PC-3 (cell line): ENCODE measurements at regions not wholly inside any gene's neighbourhood (a gene's known extent, or its start where the extent isn't known, plus 50 kb on each side); places are given as distances from the start of the nearest gene placed in this dataset.

Experiments
- ATAC-seq: fragments of 200-7000 bp; cut with Tn5 transposase; 2 replicates; pipeline ENCODE4 v1.9.1; 2020; ENCODE audit warnings: mild to moderate bottlenecking, moderate library complexity
- BruUV-seq: library from RNA; stranded (reverse); fragments of 400-500 nt; replicated peaks from 2 replicates; lab custom pipeline; 2021; lab: Mats Ljungman, UMichigan
- CTCF ChIA-PET: fragments of 300-600 bp; sonication (Branson Sonifier 250); formaldehyde crosslinking; loops from one replicate; lab custom pipeline; 2022; ENCODE audit warnings: antibody characterized with exemption; lab: Charles Lee
- POLR2A ChIA-PET: fragments of 300-600 bp; sonication (Branson Sonifier 250); formaldehyde crosslinking; loops from one replicate; lab custom pipeline; 2022; ENCODE audit warnings: antibody characterized with exemption; ENCODE audit not compliant: unreplicated experiment; lab: Charles Lee
- DNase-seq: peaks from one replicate; pipeline ENCODE4 v3.0.0-alpha.2; 2015
- H2AFZ ChIP-seq: fragments of 300-600 bp; sonication (generic); 2 replicates; pipeline ENCODE4 v1.6.0; 2016; ENCODE audit warnings: antibody characterized with exemption, low read length
- H3F3A ChIP-seq: fragments of 300-600 bp; sonication (generic); one replicate; pipeline ENCODE4 v1.6.0; 2017; ENCODE audit warnings: antibody characterized with exemption, low read length, control low read depth, mild to moderate bottlenecking; ENCODE audit not compliant: unreplicated experiment
- H3K27ac ChIP-seq: fragments of 300-600 bp; sonication (generic); 2 replicates; pipeline ENCODE4 v1.5.1; 2016; ENCODE audit warnings: mild to moderate bottlenecking, low read length
- H3K27me3 ChIP-seq: fragments of 300-600 bp; sonication (generic); 2 replicates; pipeline ENCODE4 v1.6.1; 2016; ENCODE audit warnings: low read length, mixed read lengths
- H3K36me3 ChIP-seq: fragments of 300-600 bp; sonication (generic); 2 replicates; pipeline ENCODE4 v1.6.1; 2016; ENCODE audit warnings: low read depth, mixed run types, low read length, mixed read lengths
- H3K4me1 ChIP-seq: fragments of 300-600 bp; sonication (generic); 2 replicates; pipeline ENCODE4 v1.5.1; 2016; ENCODE audit warnings: low read length; ENCODE audit not compliant: insufficient read depth
- H3K4me2 ChIP-seq: fragments of 300-600 bp; sonication (generic); 2 replicates; pipeline ENCODE4 v1.6.0; 2016; ENCODE audit warnings: low read length
- H3K4me3 ChIP-seq: fragments of 300-600 bp; sonication (generic); 2 replicates; pipeline ENCODE4 v1.5.1; 2016; ENCODE audit warnings: mild to moderate bottlenecking, low read length, mixed read lengths
- H3K79me2 ChIP-seq: fragments of 300-600 bp; sonication (generic); 2 replicates; pipeline ENCODE4 v1.6.1; 2017; ENCODE audit warnings: low read length, mixed read lengths
- H3K9ac ChIP-seq: fragments of 300-600 bp; sonication (generic); 2 replicates; pipeline ENCODE4 v1.6.0; 2016; ENCODE audit warnings: mild to moderate bottlenecking, low read length
- H3K9me2 ChIP-seq: fragments of 300-600 bp; sonication (generic); replicated peaks from 2 replicates; pipeline ENCODE4 v1.6.1; 2016; ENCODE audit warnings: mixed run types, low read length, mixed read lengths
- H3K9me3 ChIP-seq: fragments of 300-600 bp; sonication (generic); 2 replicates; pipeline ENCODE4 v1.6.1; 2016; ENCODE audit warnings: low read length, mixed read lengths
- H4K20me1 ChIP-seq: fragments of 300-600 bp; sonication (generic); 2 replicates; pipeline ENCODE4 v1.6.1; 2016; ENCODE audit warnings: low read length, mixed read lengths
- CTCF ChIP-seq: fragments of 300-600 bp; sonication (generic); conservative IDR thresholded peaks from 2 replicates; pipeline ENCODE4 v1.5.1; 2017; ENCODE audit warnings: antibody characterized with exemption, low read depth, mild to moderate bottlenecking, low read length
- EZH2 ChIP-seq: fragments of 300-600 bp; sonication (generic); IDR thresholded peaks from one replicate; pipeline ENCODE4 v1.6.1; 2017; ENCODE audit warnings: antibody characterized with exemption, mild to moderate bottlenecking, low read length; ENCODE audit not compliant: unreplicated experiment
- EZH2phosphoT487 ChIP-seq: fragments of 300-600 bp; sonication (generic); IDR thresholded peaks from 2 replicates; pipeline ENCODE4 v1.6.1; 2018; ENCODE audit warnings: mild to moderate bottlenecking, antibody characterized with exemption, low read length, borderline replicate concordance
- intact Hi-C: fragments of 100-400 bp; cut with micrococcal nuclease; formaldehyde crosslinking; loops from 2 replicates; pipeline ENCODE4 v1.9.0; 2023

GRCh38 chr5:27818888-27819287, 780.5 kb upstream of the CDH9 start:
- Histone ChIP-seq H3K36me3 (no peaks in the 10 kb centered on the region), H2AFZ (no peak overlapping the region), H4K20me1 (no peaks in the 10 kb centered on the region), H3K4me3 (no peak overlapping the region), H3K9me2 (no peaks in the 10 kb centered on the region), H3K4me2 (peak overlapping the region; percentile 2; the same call in 1 of the 2 replicates), H3K27ac (no peak overlapping the region), H3K4me1 (0 out of 2 replicates have a peak, but pooled peaks cover 10% of the 10 kb centered on the region), H3K79me2 (no peaks in the 10 kb centered on the region), H3F3A (no peaks in the 10 kb centered on the region), H3K27me3 (no peaks in the 10 kb centered on the region), H3K9ac (no peak overlapping the region), H3K9me3 (no peaks in the 10 kb centered on the region)
- DNase-seq (peak; percentile 48), ATAC-seq (peak; percentile 75)
- intact Hi-C loops = no loop called here
- no peak for TF ChIP-seq EZH2
- no peak for TF ChIP-seq CTCF
- no peak for TF ChIP-seq EZH2phosphoT487
- POLR2A ChIA-PET = no interaction called here
- CTCF ChIA-PET = no interaction called here
- no TSS peak for BruUV-seq

- TF ChIP-seq EZH2phosphoT487 = no peak
- TF ChIP-seq EZH2 = no peak
- TF ChIP-seq CTCF = no peak
- Histone ChIP-seq H3K9me3 (no peaks in the 10 kb centered on the region), H4K20me1 (no peaks in the 10 kb centered on the region), H3K4me3 (no peak overlapping the region), H3K27ac (no peak overlapping the region), H2AFZ (no peak overlapping the region), H3K9me2 (no peaks in the 10 kb centered on the region), H3K9ac (no peak overlapping the region), H3K27me3 (no peaks in the 10 kb centered on the region), H3K36me3 (no peaks in the 10 kb centered on the region), H3K4me1 (0 out of 2 replicates have a peak, but pooled peaks cover 13% of the 10 kb centered on the region), H3F3A (no peaks in the 10 kb centered on the region), H3K4me2 (no peak overlapping the region), H3K79me2 (no peaks in the 10 kb centered on the region)
- ChIA-PET POLR2A (no interaction called here), CTCF (no interaction called here)
- DNase-seq (no peak), ATAC-seq (no peak)
- no TSS peak for BruUV-seq
- intact Hi-C loops = no loop called here
Observed at GRCh38 chr5:27814983-27815382, 776.6 kb upstream of the CDH9 start.

GRCh38 chr5:27814286-27814685, 775.9 kb upstream of the CDH9 start:
- ATAC-seq = peak; percentile 57
- H3K9me2 ChIP-seq = no peaks in the 10 kb centered on the region

More at GRCh38 chr5:27814286-27814685, 775.9 kb upstream of the CDH9 start:
- H3K9me3 ChIP-seq = no peaks in the 10 kb centered on the region
- H2AFZ ChIP-seq = no peak overlapping the region
- no peaks in the 10 kb centered on the region for H3K79me2 ChIP-seq
- H4K20me1 ChIP-seq = no peaks in the 10 kb centered on the region
- no peak for TF ChIP-seq EZH2phosphoT487
- no peak for TF ChIP-seq EZH2
- no peak for TF ChIP-seq CTCF
- no peaks in the 10 kb centered on the region for H3F3A ChIP-seq
- no peaks in the 10 kb centered on the region for H3K36me3 ChIP-seq
- H3K4me3 ChIP-seq = no peak overlapping the region
- peak; percentile 18 for DNase-seq
- no peak overlapping the region for H3K4me2 ChIP-seq
- H3K27ac ChIP-seq = no peak overlapping the region
- POLR2A ChIA-PET = no interaction called here
- intact Hi-C loops = no loop called here
- H3K9ac ChIP-seq = no peak overlapping the region
- no peaks in the 10 kb centered on the region for H3K27me3 ChIP-seq
- H3K4me1 ChIP-seq = 0 out of 2 replicates have a peak, but pooled peaks cover 13% of the 10 kb centered on the region
- no TSS peak for BruUV-seq
- CTCF ChIA-PET = no interaction called here
